Lower leg skin (tissue), 4 donors: ENCODE measurements at regions not wholly inside any gene's neighbourhood (a gene's known extent, or its start where the extent isn't known, plus 50 kb on each side); places are given as distances from the start of the nearest gene placed in this dataset.

ENCODE experiments used
- DNase-seq, 2 donors: peaks; one replicate each; pipeline ENCODE4 v3.0.0-alpha.2; 2019; ENCODE audit warnings: low spot score in 2 of 2
- H3K4me3 ChIP-seq: fragments of 200-600 bp; sonication (generic); 2 replicates; pipeline ENCODE4 v1.5.1; 2017; ENCODE audit warnings: mild to moderate bottlenecking, low read depth; ENCODE audit not compliant: poor library complexity, severe bottlenecking
- POLR2A ChIP-seq, 2 donors: fragments of 450-650 bp; IDR thresholded peaks; one replicate each; pipeline ENCODE4 v1.6.1; 2016 to 2017; ENCODE audit warnings: antibody characterized with exemption in 2 of 2, mild to moderate bottlenecking in 1 of 2, moderate library complexity in 1 of 2
- WGBS, 2 donors: methylation state at CpG; one replicate each; pipeline ENCODE4 v1.1.5; 2018; 5-methylcytosine and 5-hydroxymethylcytosine counted together
- intact Hi-C: fragments of 100-400 bp; cut with DNase I; formaldehyde crosslinking; loops from one replicate; pipeline ENCODE4 v1.15.0; 2023; ENCODE audit warnings: low total_unique reads
- TF ChIP-seq, protein P1 (sequence below), 3 donors: fragments of 450-650 bp; IDR thresholded peaks; one replicate each; pipeline ENCODE4 v1.5.1; 2016; ENCODE audit warnings: antibody characterized with exemption in 3 of 3, mild to moderate bottlenecking in 3 of 3, moderate library complexity in 2 of 3

- TF ChIP-seq, protein P1, sequence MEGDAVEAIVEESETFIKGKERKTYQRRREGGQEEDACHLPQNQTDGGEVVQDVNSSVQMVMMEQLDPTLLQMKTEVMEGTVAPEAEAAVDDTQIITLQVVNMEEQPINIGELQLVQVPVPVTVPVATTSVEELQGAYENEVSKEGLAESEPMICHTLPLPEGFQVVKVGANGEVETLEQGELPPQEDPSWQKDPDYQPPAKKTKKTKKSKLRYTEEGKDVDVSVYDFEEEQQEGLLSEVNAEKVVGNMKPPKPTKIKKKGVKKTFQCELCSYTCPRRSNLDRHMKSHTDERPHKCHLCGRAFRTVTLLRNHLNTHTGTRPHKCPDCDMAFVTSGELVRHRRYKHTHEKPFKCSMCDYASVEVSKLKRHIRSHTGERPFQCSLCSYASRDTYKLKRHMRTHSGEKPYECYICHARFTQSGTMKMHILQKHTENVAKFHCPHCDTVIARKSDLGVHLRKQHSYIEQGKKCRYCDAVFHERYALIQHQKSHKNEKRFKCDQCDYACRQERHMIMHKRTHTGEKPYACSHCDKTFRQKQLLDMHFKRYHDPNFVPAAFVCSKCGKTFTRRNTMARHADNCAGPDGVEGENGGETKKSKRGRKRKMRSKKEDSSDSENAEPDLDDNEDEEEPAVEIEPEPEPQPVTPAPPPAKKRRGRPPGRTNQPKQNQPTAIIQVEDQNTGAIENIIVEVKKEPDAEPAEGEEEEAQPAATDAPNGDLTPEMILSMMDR (IDR thresholded peaks at IDR 0.05): no peak
- no peak for TF ChIP-seq POLR2A (IDR thresholded peaks at IDR 0.05)
- 58 to 62% methylated on average over 3 of the region's 3 CpGs for WGBS, 2 donors
Observed at GRCh38 chr18:2111456-2111855, 459.8 kb downstream of the METTL4 start.

DNA sequence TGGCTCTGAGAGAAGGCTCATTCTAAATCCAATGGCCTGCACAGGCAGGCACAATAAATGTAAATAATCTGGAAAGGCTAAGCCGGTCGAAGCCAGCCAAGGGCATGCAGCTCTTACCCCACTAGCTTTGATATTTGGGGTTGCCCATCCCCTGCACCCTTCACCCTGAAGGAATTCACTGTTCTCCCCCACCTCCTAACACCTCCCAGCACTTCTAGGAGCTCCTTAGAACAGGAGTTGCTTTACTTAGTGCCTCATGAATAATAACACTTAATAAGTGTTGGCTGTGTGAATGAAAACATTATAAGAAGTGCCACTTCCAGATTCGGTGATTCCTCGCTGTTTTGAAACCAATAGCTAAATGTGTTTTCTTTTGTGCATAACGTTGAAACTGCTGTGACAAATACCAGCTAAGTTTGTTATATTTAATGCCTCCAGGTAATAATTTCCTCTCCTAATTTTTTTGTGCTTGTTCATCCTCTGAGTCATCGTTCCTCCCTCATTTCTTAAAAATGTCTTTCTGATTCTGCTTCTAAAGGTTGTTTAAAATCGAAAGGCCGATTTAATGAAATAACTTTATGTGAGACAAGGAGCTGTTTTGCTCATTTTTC lies 458.8 kb downstream of the METTL4 start:
- intact Hi-C loops: no loop called here
- DNase-seq: no peak
- TF ChIP-seq, protein P1 (IDR thresholded peaks at IDR 0.05): no peak
- TF ChIP-seq POLR2A (IDR thresholded peaks at IDR 0.05): no peak
- H3K4me3 ChIP-seq: no peak overlapping the region
- 59 to 64% methylated on average over 8 of the region's 8 CpGs for WGBS, 2 donors

More at GRCh38 chr18:2111456-2111855, 459.8 kb downstream of the METTL4 start:
- no peak overlapping the region for H3K4me3 ChIP-seq
- intact Hi-C loops: no loop called here
- no peak for DNase-seq

DNA sequence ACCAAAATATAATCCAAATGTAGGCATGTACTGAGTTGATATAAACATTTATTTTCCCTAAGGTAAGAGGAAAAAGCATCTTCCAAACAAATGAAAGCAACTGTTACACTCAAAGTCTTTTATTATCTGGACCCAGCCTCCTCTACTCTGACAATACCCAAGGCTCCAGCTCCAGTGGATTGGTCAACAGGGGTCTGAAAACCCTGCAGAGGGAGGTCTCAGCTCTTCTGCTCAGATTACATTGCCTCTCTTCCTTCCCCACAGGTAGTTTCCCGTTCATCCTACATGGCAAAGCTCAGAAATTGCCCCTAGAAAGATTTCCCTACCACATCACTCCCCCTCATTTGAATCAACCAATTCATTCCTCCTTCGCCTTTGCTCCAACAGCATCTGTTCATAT lies 457.0 kb downstream of the METTL4 start:
- TF ChIP-seq POLR2A (IDR thresholded peaks at IDR 0.05): no peak
- TF ChIP-seq, protein P1 (IDR thresholded peaks at IDR 0.05): no peak
- DNase-seq: no peak
- WGBS, 2 donors: 45 to 50% methylated on average over 2 of the region's 2 CpGs
- intact Hi-C loops: no loop called here
- H3K4me3 ChIP-seq: no peak overlapping the region

- 53 to 66% methylated on average over 4 of the region's 4 CpGs for WGBS, 2 donors
- H3K4me3 ChIP-seq: no peak overlapping the region
- no peak for DNase-seq
- TF ChIP-seq POLR2A (IDR thresholded peaks at IDR 0.05): no peak
- TF ChIP-seq, protein P1 (IDR thresholded peaks at IDR 0.05): no peak
- intact Hi-C loops: no loop called here
Observed at GRCh38 chr18:2114765-2115164, 456.5 kb downstream of the METTL4 start.

- DNase-seq: no peak
- H3K4me3 ChIP-seq: no peak overlapping the region
- 30 to 39% methylated on average over 3 of the region's 3 CpGs for WGBS, 2 donors
- TF ChIP-seq POLR2A (IDR thresholded peaks at IDR 0.05): no peak
- TF ChIP-seq, protein P1 (IDR thresholded peaks at IDR 0.05): no peak
- intact Hi-C loops: no loop called here
Observed at GRCh38 chr18:2121224-2121623, 450.1 kb downstream of the METTL4 start.

- 86 to 96% methylated on average over 2 of the region's 2 CpGs for WGBS, 2 donors
- DNase-seq: no peak
- intact Hi-C loops: no loop called here
- TF ChIP-seq, protein P1 (IDR thresholded peaks at IDR 0.05): no peak
- no peak for TF ChIP-seq POLR2A (IDR thresholded peaks at IDR 0.05)
- no peak overlapping the region for H3K4me3 ChIP-seq
Observed at GRCh38 chr18:2123077-2123476, 448.2 kb downstream of the METTL4 start.
